Upper lobe of left lung (tissue), 4 donors: ENCODE measurements at regions not wholly inside any gene's neighbourhood (a gene's known extent, or its start where the extent isn't known, plus 50 kb on each side); places are given as distances from the start of the nearest gene placed in this dataset.

Experiments used
- CTCF ChIP-seq, 6 experiments: fragments of 450-650 bp in 4 of 6; fragments of 200-600 bp in 2 of 6; sonication (generic) in 2 of 6; IDR thresholded peaks; one replicate each; pipeline ENCODE4 v1.5.1; 2016 to 2019; ENCODE audit warnings: antibody characterized with exemption in 6 of 6
- EP300 ChIP-seq, 4 donors: sonication (generic); formaldehyde crosslinking; IDR thresholded peaks; one replicate each; pipeline ENCODE4 v1.5.1; 2017; ENCODE audit warnings: antibody characterized with exemption in 4 of 4, control low read depth in 2 of 4
- POLR2A ChIP-seq, 4 donors: fragments of 450-650 bp; IDR thresholded peaks; one replicate each; pipeline ENCODE4 v1.5.1; 2016 to 2017; ENCODE audit warnings: antibody characterized with exemption in 4 of 4, mild to moderate bottlenecking in 2 of 4
- POLR2AphosphoS5 ChIP-seq, 2 donors: sonication (generic); formaldehyde crosslinking; IDR thresholded peaks; one replicate each; pipeline ENCODE4 v1.5.1; 2017; ENCODE audit warnings: antibody characterized with exemption in 2 of 2

DNA sequence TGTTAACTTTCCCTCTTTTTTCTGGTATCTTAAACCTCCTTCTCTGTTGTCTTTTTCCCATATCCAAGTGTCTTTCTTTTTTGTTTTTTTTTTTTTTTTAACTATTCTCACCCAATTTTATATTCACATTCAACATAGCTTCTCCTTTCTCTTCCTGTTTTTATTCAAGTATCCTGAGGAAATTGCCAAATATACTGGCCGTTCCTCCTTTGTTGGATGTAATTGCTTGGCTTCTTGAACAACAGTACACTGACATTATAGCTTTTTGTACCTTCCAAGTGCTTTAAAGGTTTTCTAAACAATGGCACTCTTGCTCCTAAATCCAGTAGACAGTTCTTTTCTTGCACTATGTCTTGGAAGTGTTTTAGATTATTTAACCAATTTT, 1146.8 kb downstream of the MAT2B start:
- TF ChIP-seq EP300 (IDR thresholded peaks at IDR 0.05) (no peak), CTCF (IDR thresholded peaks at IDR 0.05) (no peak), POLR2A (IDR thresholded peaks at IDR 0.05) (no peak), POLR2AphosphoS5 (IDR thresholded peaks at IDR 0.05) (no peak)
